ENCODE measurements at regions not wholly inside any gene's neighbourhood (a gene's known extent, or its start where the extent isn't known, plus 50 kb on each side); places are given as distances from the start of the nearest gene placed in this dataset.

DNA sequence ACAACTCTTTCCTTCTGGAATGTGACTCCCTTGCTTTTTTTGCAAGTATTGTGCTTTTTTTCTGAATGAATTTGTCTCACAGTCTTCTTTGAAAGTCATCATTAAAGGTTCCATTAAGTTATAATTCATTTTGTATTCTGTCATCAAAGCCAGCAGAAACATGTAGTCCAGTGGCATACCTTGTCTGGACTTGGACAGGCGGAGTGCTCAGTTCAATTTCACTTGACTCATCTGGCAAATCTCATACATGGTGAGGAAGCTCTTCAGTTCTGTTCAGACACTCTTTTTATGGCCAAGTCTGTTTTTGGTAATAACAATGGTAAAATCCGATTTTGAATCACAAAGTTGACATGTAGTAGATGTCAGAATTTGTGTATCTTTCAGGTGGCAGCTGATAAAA, 260.8 kb upstream of the OPRM1 start:
- Histone ChIP-seq H3T11ph (ENCODE audit: low read length) (no peak overlapping the region), H3K27me3 (ENCODE audit: insufficient read depth, low read length) (no peaks in the 10 kb centered on the region), H3K23me2 (ENCODE audit: insufficient read length, low read depth, low read length, poor library complexity, severe bottlenecking) (no peaks in the 10 kb centered on the region), H3K9me3 (ENCODE audit: control insufficient read depth, low read depth, low read length) (no peaks in the 10 kb centered on the region), H3K4me2 (ENCODE audit: insufficient read depth, insufficient read length, low read length) (no peak overlapping the region), H3K4ac (ENCODE audit: low read depth, low read length) (no peak overlapping the region), H2BK15ac (ENCODE audit: low read depth, low read length) (no peak overlapping the region), H3K23ac (ENCODE audit: insufficient read length, low read depth, low read length) (no peak overlapping the region), H2BK120ac (ENCODE audit: low read depth, low read length, poor library complexity, severe bottlenecking) (no peak overlapping the region), H4K20me1 (ENCODE audit: control insufficient read depth, insufficient read depth, insufficient read length) (no peaks in the 10 kb centered on the region), H3K79me1 (ENCODE audit: insufficient read depth, low read depth, low read length, poor library complexity, severe bottlenecking) (no peaks in the 10 kb centered on the region), H3K14ac (ENCODE audit: insufficient read depth, low read length) (no peak overlapping the region), H3K56ac (ENCODE audit: insufficient read length, low read depth, low read length) (no peak overlapping the region), H2BK5ac (ENCODE audit: insufficient read length, low read length) (no peak overlapping the region), H3K18ac (ENCODE audit: insufficient read length, low read depth, low read length) (no peak overlapping the region), H2BK20ac (ENCODE audit: low read depth, low read length, poor library complexity, severe bottlenecking) (no peak overlapping the region), H2AFZ (ENCODE audit: low read length) (no peak overlapping the region), H3K9ac (ENCODE audit: extremely low read depth, insufficient read length, low read length) (no peak overlapping the region), H3K4me1 (ENCODE audit: insufficient read depth, low read length) (no peaks in the 10 kb centered on the region), H2BK12ac (ENCODE audit: insufficient read length, low read depth, low read length) (no peak overlapping the region), H3K79me2 (ENCODE audit: insufficient read depth, low read length) (no peaks in the 10 kb centered on the region), H4K8ac (replicated peaks; ENCODE audit: insufficient read length, low read depth, low read length) (no peak overlapping the region), H2AK5ac (ENCODE audit: insufficient read length, low read length) (no peak overlapping the region), H4K5ac (ENCODE audit: insufficient read length, low read depth, low read length) (no peak overlapping the region), H4K91ac (ENCODE audit: insufficient read length, low read depth, low read length) (no peak overlapping the region), H3K27ac (ENCODE audit: insufficient read length, low read depth, low read length) (no peak overlapping the region)
- DNase-seq: no peak
- H3K9me3 Mint-ChIP-seq: peaks cover 6 to 7% of the 10 kb centered on the region in 2 experiments
- H3K27me3 Mint-ChIP-seq (ENCODE audit: low read depth): no peaks in the 10 kb centered on the region
- peaks cover 3 to 6% (median 5%) of the 10 kb centered on the region in 3 experiments; a peak in 4 of 7 replicates for H3K36me3 Mint-ChIP-seq (ENCODE audit: insufficient read depth in 1 of 3, low read depth in 3 of 3)
- no peak overlapping the region for H3K27ac Mint-ChIP-seq
- H3K4me1 Mint-ChIP-seq: peaks cover 7 to 8% of the 10 kb centered on the region in 2 experiments
- no CpG with 5 or more reads among the region's 2 CpGs for WGBS (ENCODE audit: extremely low coverage, insufficient read length, low lambda C conversion rate)
- no peak for TF ChIP-seq CTCF (conservative IDR thresholded peaks at IDR 0.05)
- no peak overlapping the region for H3K4me3 Mint-ChIP-seq
